Naive thymus-derived CD4-positive, alpha-beta T cell (primary cell): ENCODE measurements at regions not wholly inside any gene's neighbourhood (a gene's known extent, or its start where the extent isn't known, plus 50 kb on each side); places are given as distances from the start of the nearest gene placed in this dataset.
"Not testable (repeated sequence)": the region's sequence is repeated elsewhere in the genome, so short reads cannot be mapped to it uniquely, and the experiment has no call there.

Source experiments
- ATAC-seq: fragments of 150-1000 bp; cut with Tn5 transposase; 2 replicates; pipeline ENCODE4 v1.10.0; 2021; ENCODE audit warnings: mild to moderate bottlenecking, moderate library complexity
- CTCF ChIA-PET: fragments of 350-600 bp; sonication (Branson Sonifier 250); formaldehyde crosslinking; loops from one replicate; lab custom pipeline; 2021; ENCODE audit warnings: antibody characterized with exemption; lab: Charles Lee
- POLR2A ChIA-PET: fragments of 350-600 bp; sonication (Branson Sonifier 250); formaldehyde crosslinking; loops from one replicate; lab custom pipeline; 2021; ENCODE audit warnings: antibody characterized with exemption, inconsistent platforms; lab: Charles Lee
- DNase-seq, 9 donors: peaks; one replicate each; pipeline versions ENCODE4 v3.0.0 to v3.0.0-alpha.2; 2020 to 2022; ENCODE audit warnings: mixed read lengths in 1 of 9
- H3K27ac ChIP-seq: one replicate; pipeline ENCODE4 v1.7.0; 2013; ENCODE audit warnings: mild to moderate bottlenecking, low read depth, low read length, moderate library complexity
- H3K27me3 ChIP-seq, 2 donors: one replicate each; pipeline ENCODE4 v1.7.0; 2013; ENCODE audit warnings: low read length in 2 of 2, mild to moderate bottlenecking in 2 of 2, moderate library complexity in 2 of 2; ENCODE audit not compliant: control insufficient read depth in 2 of 2, insufficient read depth in 2 of 2
- H3K36me3 ChIP-seq, 3 experiments: 1 replicate in 2 of 3; 2 replicates in 1 of 3; pipeline ENCODE4 v1.7.0; 2013; ENCODE audit warnings: low read length in 3 of 3, mild to moderate bottlenecking in 3 of 3, moderate library complexity in 1 of 3; ENCODE audit not compliant: insufficient read depth in 3 of 3, control insufficient read depth in 2 of 3
- H3K4me1 ChIP-seq, 2 donors: one replicate each; pipeline ENCODE4 v1.7.0; 2013; ENCODE audit warnings: low read length in 2 of 2, mild to moderate bottlenecking in 2 of 2, moderate library complexity in 1 of 2; ENCODE audit not compliant: control insufficient read depth in 2 of 2, insufficient read depth in 2 of 2
- H3K4me3 ChIP-seq: 2 replicates; pipeline ENCODE4 v1.7.0; 2013; ENCODE audit warnings: mild to moderate bottlenecking, low read length
- H3K9me3 ChIP-seq, 3 experiments: 1 replicate in 2 of 3; 2 replicates in 1 of 3; pipeline ENCODE4 v1.7.0; 2013; ENCODE audit warnings: low read length in 3 of 3; ENCODE audit not compliant: control insufficient read depth in 2 of 3
- H3K27ac Mint-ChIP-seq, 9 donors: one replicate each; pipeline ENCODE4 v1.8.0; 2020 to 2022; ENCODE audit warnings: mixed read lengths in 9 of 9, mild to moderate bottlenecking in 8 of 9, moderate library complexity in 5 of 9, inconsistent platforms in 2 of 9
- H3K27me3 Mint-ChIP-seq, 5 donors: one replicate each; pipeline ENCODE4 v1.8.0; 2021 to 2022; ENCODE audit warnings: mixed read lengths in 5 of 5, mild to moderate bottlenecking in 1 of 5
- H3K36me3 Mint-ChIP-seq, 5 donors: one replicate each; pipeline ENCODE4 v1.8.0; 2020 to 2022; ENCODE audit warnings: mixed read lengths in 5 of 5, mild to moderate bottlenecking in 3 of 5, inconsistent platforms in 1 of 5
- H3K4me1 Mint-ChIP-seq, 7 donors: one replicate each; pipeline ENCODE4 v1.8.0; 2020 to 2022; ENCODE audit warnings: mixed read lengths in 7 of 7, mild to moderate bottlenecking in 3 of 7, inconsistent platforms in 1 of 7
- H3K4me3 Mint-ChIP-seq, 10 donors: one replicate each; pipeline ENCODE4 v1.8.0; 2020 to 2022; ENCODE audit warnings: mild to moderate bottlenecking in 10 of 10, mixed read lengths in 10 of 10, moderate library complexity in 6 of 10, inconsistent platforms in 2 of 10
- H3K9me3 Mint-ChIP-seq, 11 donors: one replicate each; pipeline ENCODE4 v1.8.0; 2020 to 2022; ENCODE audit warnings: mixed read lengths in 11 of 11, mild to moderate bottlenecking in 4 of 11, inconsistent platforms in 1 of 11, moderate library complexity in 1 of 11
- intact Hi-C, 2 donors: fragments of 100-400 bp; cut with micrococcal nuclease; formaldehyde crosslinking; loops; one replicate each; pipeline ENCODE4 v1.15.1; 2023

DNA sequence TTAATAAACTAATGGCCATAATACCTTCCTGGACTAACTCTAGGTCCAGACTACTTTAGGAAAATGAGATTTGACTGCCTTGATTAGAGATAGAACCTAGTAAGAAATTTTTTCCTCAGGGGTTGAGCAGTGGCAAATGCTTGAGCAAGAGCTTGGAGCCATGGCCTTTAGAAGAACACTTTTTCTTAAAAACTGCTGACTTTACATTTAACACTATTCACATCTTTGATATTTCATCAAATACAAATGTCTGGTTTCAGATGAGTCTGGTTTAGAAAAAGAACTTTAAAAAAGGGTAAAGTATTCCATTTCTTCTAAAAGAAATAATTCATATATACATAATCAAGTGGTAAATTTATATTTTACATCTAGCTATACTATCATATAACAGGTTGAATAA, 680.9 kb upstream of the PITX2 start:
- Histone ChIP-seq H3K36me3 (no peaks in the 10 kb centered on the region), H3K4me3 (no peak overlapping the region), H3K27me3 (no peaks in the 10 kb centered on the region), H3K27ac (no peak overlapping the region), H3K4me1 (no peaks in the 10 kb centered on the region), H3K9me3 (no peaks in the 10 kb centered on the region)
- H3K9me3 Mint-ChIP-seq, result peaks cover 1 to 35% (median 6%) of the 10 kb centered on the region in 11 donors
- CTCF ChIA-PET, result no interaction called here
- H3K36me3 Mint-ChIP-seq, result no peaks in the 10 kb centered on the region
- H3K4me3 Mint-ChIP-seq, result no peak overlapping the region
- no peaks in the 10 kb centered on the region for H3K4me1 Mint-ChIP-seq
- ATAC-seq (no peak), DNase-seq (no peak)
- no peak overlapping the region for H3K27ac Mint-ChIP-seq
- no peaks in the 10 kb centered on the region for H3K27me3 Mint-ChIP-seq
- POLR2A ChIA-PET, result no interaction called here
- intact Hi-C loops, result no loop called here

DNA sequence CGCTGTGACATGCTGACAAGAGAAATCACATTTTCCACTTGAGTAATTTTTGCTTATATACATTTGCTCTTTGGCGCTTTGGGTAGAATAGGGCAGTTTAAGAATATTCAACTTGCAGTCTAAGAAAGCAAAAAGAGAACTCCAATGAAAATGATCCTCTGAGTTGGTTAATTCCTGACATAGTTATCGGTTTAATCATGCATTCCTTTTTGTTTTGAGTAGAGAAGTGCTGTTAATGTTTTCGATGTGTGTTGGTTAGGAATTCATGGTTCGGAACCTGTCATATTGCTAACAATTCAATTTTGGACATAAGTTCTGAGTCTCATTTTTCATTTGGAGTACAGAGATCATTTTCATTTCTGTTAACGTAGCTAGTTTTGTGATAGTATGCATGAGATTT, 700.6 kb upstream of the PITX2 start:
- intact Hi-C loops, result no loop called here
- ChIA-PET POLR2A (interaction anchor here (0.5 kb wide), 1 partner anchor 207 kb away, joined by 3 read pairs; no protein-coding TSS in a partner anchor), CTCF (no interaction called here)
- H3K27ac ChIP-seq, result no peak overlapping the region
- DNase-seq (no peak), ATAC-seq (no peak)
- no peak overlapping the region for H3K4me3 ChIP-seq
- H3K27ac Mint-ChIP-seq, result no peak overlapping the region
- no peaks in the 10 kb centered on the region for H3K9me3 ChIP-seq
- no peaks in the 10 kb centered on the region for H3K4me1 ChIP-seq
- H3K36me3 Mint-ChIP-seq, result no peaks in the 10 kb centered on the region
- H3K27me3 Mint-ChIP-seq, result no peaks in the 10 kb centered on the region
- no peaks in the 10 kb centered on the region for H3K27me3 ChIP-seq
- H3K4me3 Mint-ChIP-seq, result no peak overlapping the region
- H3K9me3 Mint-ChIP-seq, result peaks cover 0 to 5% (median 0%) of the 10 kb centered on the region in 11 donors
- H3K36me3 ChIP-seq, result no peaks in the 10 kb centered on the region
- no peaks in the 10 kb centered on the region for H3K4me1 Mint-ChIP-seq

GRCh38 chr4:111323916-111324315, 701.0 kb upstream of the PITX2 start:
- peaks cover 0 to 5% (median 0%) of the 10 kb centered on the region in 11 donors for H3K9me3 Mint-ChIP-seq
- CTCF ChIA-PET, result no interaction called here
- H3K4me3 Mint-ChIP-seq, result no peak overlapping the region
- H3K27ac ChIP-seq, result no peak overlapping the region
- H3K27me3 Mint-ChIP-seq, result no peaks in the 10 kb centered on the region
- intact Hi-C loops, result no loop called here
- POLR2A ChIA-PET, result no interaction called here
- no peaks in the 10 kb centered on the region for H3K36me3 ChIP-seq
- no peaks in the 10 kb centered on the region for H3K9me3 ChIP-seq
- DNase-seq (no peak), ATAC-seq (no peak)
- H3K27me3 ChIP-seq, result no peaks in the 10 kb centered on the region
- no peaks in the 10 kb centered on the region for H3K4me1 Mint-ChIP-seq
- H3K4me1 ChIP-seq, result no peaks in the 10 kb centered on the region
- no peaks in the 10 kb centered on the region for H3K36me3 Mint-ChIP-seq
- H3K27ac Mint-ChIP-seq, result no peak overlapping the region
- H3K4me3 ChIP-seq, result no peak overlapping the region

DNA sequence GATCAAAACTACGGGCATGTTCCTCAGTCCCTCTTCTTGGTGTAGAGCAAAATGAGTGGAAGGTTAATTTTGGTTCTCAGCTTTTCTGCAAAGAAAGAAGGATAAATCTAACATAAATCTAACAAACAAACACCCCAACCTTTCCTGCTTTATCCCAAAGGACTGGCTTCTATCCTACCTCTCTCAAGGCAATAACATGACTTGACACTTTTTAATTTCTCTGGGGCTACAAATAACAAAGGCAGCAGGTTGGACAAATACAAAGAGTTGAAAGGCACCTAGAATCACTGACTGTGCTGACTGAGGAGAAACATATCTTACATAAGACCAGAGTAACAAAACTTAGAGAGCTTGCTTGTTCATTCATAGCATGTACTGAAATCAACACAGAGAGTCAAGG, 703.6 kb upstream of the PITX2 start:
- no peaks in the 10 kb centered on the region for H3K27me3 Mint-ChIP-seq
- no peak overlapping the region for H3K4me3 ChIP-seq
- no peak overlapping the region for H3K27ac Mint-ChIP-seq
- POLR2A ChIA-PET, result no interaction called here
- CTCF ChIA-PET, result no interaction called here
- no peaks in the 10 kb centered on the region for H3K36me3 Mint-ChIP-seq
- peaks cover 0 to 13% (median 2%) of the 10 kb centered on the region in 11 donors for H3K9me3 Mint-ChIP-seq
- no peaks in the 10 kb centered on the region for H3K36me3 ChIP-seq
- no peak for ATAC-seq
- no peaks in the 10 kb centered on the region for H3K4me1 ChIP-seq
- no peaks in the 10 kb centered on the region for H3K27me3 ChIP-seq
- intact Hi-C loops, result no loop called here
- no peak overlapping the region for H3K27ac ChIP-seq
- no peaks in the 10 kb centered on the region for H3K9me3 ChIP-seq
- H3K4me1 Mint-ChIP-seq, result no peaks in the 10 kb centered on the region
- no peak overlapping the region for H3K4me3 Mint-ChIP-seq
- no peak for DNase-seq

- Histone ChIP-seq H3K9me3 (no peaks in the 10 kb centered on the region), H3K4me1 (no peaks in the 10 kb centered on the region), H3K27ac (no peak overlapping the region), H3K27me3 (no peaks in the 10 kb centered on the region), H3K4me3 (no peak overlapping the region), H3K36me3 (no peaks in the 10 kb centered on the region)
- DNase-seq (no peak), ATAC-seq (no peak)
- H3K27ac Mint-ChIP-seq, result no peak overlapping the region
- no peak overlapping the region for H3K4me3 Mint-ChIP-seq
- intact Hi-C loops, result loop anchor here (10.0 kb wide), 1 partner anchor 564 kb away; no protein-coding TSS in a partner anchor
- H3K36me3 Mint-ChIP-seq, result no peaks in the 10 kb centered on the region
- peaks cover 0 to 26% (median 2%) of the 10 kb centered on the region in 11 donors for H3K9me3 Mint-ChIP-seq
- H3K27me3 Mint-ChIP-seq, result no peaks in the 10 kb centered on the region
- no peaks in the 10 kb centered on the region for H3K4me1 Mint-ChIP-seq
- ChIA-PET POLR2A (no interaction called here), CTCF (no interaction called here)
Observed at GRCh38 chr4:111330786-111331185, 707.9 kb upstream of the PITX2 start.

DNA sequence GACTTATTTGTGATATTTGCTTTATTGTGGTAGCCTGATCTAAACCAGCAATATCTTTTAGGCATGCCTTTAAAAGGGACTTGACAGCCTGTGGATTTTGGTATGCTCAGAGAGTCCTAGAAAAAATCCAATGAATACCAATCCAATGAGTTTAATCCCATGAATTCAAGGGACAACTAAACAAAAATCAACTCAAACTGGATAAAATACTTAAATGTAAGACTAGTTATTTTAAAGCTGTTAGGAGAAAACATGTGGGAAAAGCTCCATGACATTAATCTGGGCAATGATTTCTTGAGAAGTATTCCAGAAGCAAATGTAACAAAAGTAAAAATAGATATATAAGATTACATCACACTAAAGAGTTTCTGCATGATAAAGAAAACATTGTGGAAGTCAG, 711.5 kb upstream of the PITX2 start:
- Mint-ChIP-seq H3K4me1 (no peaks in the 10 kb centered on the region), H3K4me3 (no peak overlapping the region), H3K27me3 (no peaks in the 10 kb centered on the region), H3K36me3 (no peaks in the 10 kb centered on the region), H3K9me3 (peaks cover 0 to 29% (median 5%) of the 10 kb centered on the region in 11 donors), H3K27ac (no peak overlapping the region)
- ChIA-PET CTCF (no interaction called here), POLR2A (no interaction called here)
- intact Hi-C loops, result loop anchor here (10.0 kb wide), 1 partner anchor 560 kb away; no protein-coding TSS in a partner anchor
- no peak overlapping the region for H3K4me3 ChIP-seq
- H3K4me1 ChIP-seq, result no peaks in the 10 kb centered on the region
- DNase-seq (no peak), ATAC-seq (no peak)
- no peaks in the 10 kb centered on the region for H3K27me3 ChIP-seq
- no peaks in the 10 kb centered on the region for H3K36me3 ChIP-seq
- H3K9me3 ChIP-seq, result no peaks in the 10 kb centered on the region
- no peak overlapping the region for H3K27ac ChIP-seq

- H3K27me3 ChIP-seq, ATAC-seq, H3K36me3 ChIP-seq, H3K27ac ChIP-seq, H3K36me3 Mint-ChIP-seq, POLR2A ChIA-PET, H3K4me3 Mint-ChIP-seq, H3K9me3 ChIP-seq, DNase-seq, H3K27me3 Mint-ChIP-seq, H3K4me3 ChIP-seq, H3K27ac Mint-ChIP-seq, H3K4me1 ChIP-seq, H3K4me1 Mint-ChIP-seq, CTCF ChIA-PET: not testable (repeated sequence)
- peaks cover 0 to 13% (median 5%) of the 10 kb centered on the region in 11 donors for H3K9me3 Mint-ChIP-seq
- intact Hi-C loops, result loop anchor here (10.0 kb wide), 1 partner anchor 557 kb away; no protein-coding TSS in a partner anchor
Observed at GRCh38 chr4:111337186-111337876, 714.5 kb upstream of the PITX2 start.
